ENCODE measurements at regions not wholly inside any gene's neighbourhood (a gene's known extent, or its start where the extent isn't known, plus 50 kb on each side); places are given as distances from the start of the nearest gene placed in this dataset.

DNA sequence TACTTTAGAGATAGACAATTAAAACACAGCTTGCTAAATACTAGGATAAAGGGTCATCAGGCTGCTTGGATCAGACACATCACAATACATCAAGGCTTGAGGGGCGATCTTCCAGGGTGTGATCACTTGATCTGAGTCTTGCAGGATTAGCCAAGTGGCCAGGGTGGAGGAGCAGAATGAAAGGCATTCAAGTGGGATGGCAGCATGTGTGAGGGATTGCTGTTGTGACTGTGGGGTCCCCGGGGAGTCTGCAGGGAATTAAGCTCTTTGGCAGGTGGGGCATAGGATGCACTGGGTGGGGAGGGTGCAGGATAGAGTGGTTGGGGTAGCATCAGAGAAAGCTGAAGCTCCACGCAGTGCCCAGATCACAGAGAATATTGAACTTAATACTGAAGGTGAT lies 58.0 kb upstream of the TMEM163 start:
- peaks cover 0 to 2% (median 0%) of the 10 kb centered on the region in 8 donors for H3K9me3 Mint-ChIP-seq
- no peak for DNase-seq
- no peak overlapping the region for H3K27ac ChIP-seq (ENCODE audit: low read depth, low read length)
- H3K4me1 ChIP-seq (ENCODE audit: insufficient read depth, low read length), result no peaks in the 10 kb centered on the region
- ChIA-PET CTCF (ENCODE audit: partially characterized antibody) (interaction anchor here (1.1 kb wide), 1 partner anchor 60 kb away, joined by 4 read pairs; no protein-coding TSS in a partner anchor), POLR2A (ENCODE audit: partially characterized antibody) (no interaction called here)
- intact Hi-C loops (cut with micrococcal nuclease), result no loop called here
- no peak overlapping the region for H3K4me3 ChIP-seq (ENCODE audit: low read length in 2 of 2)
- peaks cover 0 to 4% of the 10 kb centered on the region in 2 donors for H3K27me3 Mint-ChIP-seq
- H3K27ac Mint-ChIP-seq, result no peak overlapping the region
- H3K36me3 ChIP-seq (ENCODE audit: insufficient read depth, low read length), result no peaks in the 10 kb centered on the region
- no peaks in the 10 kb centered on the region for H3K9me3 ChIP-seq (ENCODE audit: control insufficient read depth in 1 of 2, low read length in 2 of 2)
- peaks cover 2 to 11% (median 5%) of the 10 kb centered on the region in 4 donors for H3K4me1 Mint-ChIP-seq
- no peak overlapping the region for H3K4me3 Mint-ChIP-seq
- H3K27me3 ChIP-seq (ENCODE audit: insufficient read depth, low read length), result no peaks in the 10 kb centered on the region
- H3K36me3 Mint-ChIP-seq, result no peaks in the 10 kb centered on the region

DNA sequence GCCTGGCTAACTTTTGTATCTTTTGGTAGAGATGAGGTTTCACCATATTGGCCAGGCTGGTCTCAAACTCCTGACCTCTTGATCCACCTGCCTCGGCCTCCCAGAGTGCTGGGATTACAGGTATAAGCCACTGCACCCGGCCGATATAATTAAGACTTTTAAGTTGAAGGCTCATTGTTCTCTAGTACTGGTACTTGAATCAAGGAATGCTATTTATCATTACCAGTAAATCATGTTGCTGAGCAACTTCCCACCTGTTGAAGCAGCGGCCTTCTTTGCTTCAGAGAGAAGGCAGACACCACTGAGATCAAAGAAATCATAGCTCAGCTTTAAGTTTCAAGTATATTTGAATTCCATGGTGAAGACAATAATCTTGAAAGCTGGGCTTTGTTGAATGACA lies 58.8 kb upstream of the TMEM163 start:
- H3K4me1 ChIP-seq (ENCODE audit: insufficient read depth, low read length), result no peaks in the 10 kb centered on the region
- CTCF ChIA-PET (ENCODE audit: partially characterized antibody), result no interaction called here
- intact Hi-C loops (cut with micrococcal nuclease), result no loop called here
- H3K4me3 ChIP-seq (ENCODE audit: low read length in 2 of 2), result no peak overlapping the region
- peaks cover 0 to 2% (median 0%) of the 10 kb centered on the region in 8 donors for H3K9me3 Mint-ChIP-seq
- peaks cover 5 to 6% of the 10 kb centered on the region in 2 donors for H3K27me3 Mint-ChIP-seq
- no peak overlapping the region for H3K27ac ChIP-seq (ENCODE audit: low read depth, low read length)
- no peak overlapping the region for H3K4me3 Mint-ChIP-seq
- H3K4me1 Mint-ChIP-seq, result peaks cover 2 to 11% (median 5%) of the 10 kb centered on the region in 4 donors
- no peaks in the 10 kb centered on the region for H3K36me3 ChIP-seq (ENCODE audit: insufficient read depth, low read length)
- no peak for DNase-seq
- POLR2A ChIA-PET (ENCODE audit: partially characterized antibody), result no interaction called here
- no peak overlapping the region for H3K27ac Mint-ChIP-seq
- no peaks in the 10 kb centered on the region for H3K27me3 ChIP-seq (ENCODE audit: insufficient read depth, low read length)
- H3K9me3 ChIP-seq (ENCODE audit: control insufficient read depth in 1 of 2, low read length in 2 of 2), result no peaks in the 10 kb centered on the region
- no peaks in the 10 kb centered on the region for H3K36me3 Mint-ChIP-seq

DNA sequence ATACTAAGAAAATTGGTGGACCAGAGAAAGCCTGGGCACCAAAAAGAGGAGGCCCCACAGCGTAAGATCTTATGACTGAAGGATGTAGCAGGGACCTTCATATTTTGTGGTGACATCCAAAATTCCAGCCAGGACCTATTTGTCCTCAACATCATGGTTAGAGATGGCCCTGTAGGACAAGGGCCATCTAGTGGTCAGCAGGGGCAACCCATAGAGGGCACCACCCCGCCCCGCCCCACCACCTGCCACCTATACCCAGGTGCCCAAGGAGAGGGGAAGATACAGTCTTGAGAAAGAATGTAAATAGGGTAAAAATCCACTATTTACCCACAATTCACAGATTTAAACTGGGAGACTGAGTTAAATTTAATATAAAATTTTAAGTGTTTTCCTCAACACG lies 59.6 kb upstream of the TMEM163 start:
- H3K4me1 ChIP-seq (ENCODE audit: insufficient read depth, low read length), result no peaks in the 10 kb centered on the region
- Mint-ChIP-seq H3K9me3 (peaks cover 0 to 2% (median 0%) of the 10 kb centered on the region in 8 donors), H3K4me1 (peaks cover 2 to 11% (median 5%) of the 10 kb centered on the region in 4 donors), H3K27ac (no peak overlapping the region), H3K36me3 (no peaks in the 10 kb centered on the region), H3K27me3 (peaks cover 5 to 10% of the 10 kb centered on the region in 2 donors), H3K4me3 (no peak overlapping the region)
- intact Hi-C loops (cut with micrococcal nuclease), result no loop called here
- H3K36me3 ChIP-seq (ENCODE audit: insufficient read depth, low read length), result no peaks in the 10 kb centered on the region
- no peaks in the 10 kb centered on the region for H3K9me3 ChIP-seq (ENCODE audit: control insufficient read depth in 1 of 2, low read length in 2 of 2)
- no peak for DNase-seq
- CTCF ChIA-PET (ENCODE audit: partially characterized antibody), result no interaction called here
- no peak overlapping the region for H3K4me3 ChIP-seq (ENCODE audit: low read length in 2 of 2)
- POLR2A ChIA-PET (ENCODE audit: partially characterized antibody), result no interaction called here
- no peaks in the 10 kb centered on the region for H3K27me3 ChIP-seq (ENCODE audit: insufficient read depth, low read length)
- no peak overlapping the region for H3K27ac ChIP-seq (ENCODE audit: low read depth, low read length)

DNA sequence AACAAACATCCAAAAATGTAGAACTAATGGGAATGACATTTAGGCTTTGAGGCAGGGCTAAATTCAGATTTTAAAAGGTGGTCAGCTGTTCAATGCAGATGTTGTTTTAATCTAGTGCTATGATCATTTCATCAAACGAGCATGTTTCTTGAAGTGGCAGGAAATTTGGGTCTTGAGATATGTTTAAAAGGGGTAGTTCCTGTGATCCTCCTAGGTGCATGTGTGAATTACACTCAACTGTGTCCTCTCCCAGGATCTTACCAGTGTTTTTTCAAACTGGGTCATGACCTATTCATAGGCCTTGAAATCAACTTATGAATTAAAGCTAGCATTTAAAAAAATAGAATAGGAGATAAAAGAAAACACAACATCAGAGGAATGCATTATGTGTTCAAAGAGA lies 57.4 kb upstream of the ACMSD start:
- peaks cover 5 to 13% of the 10 kb centered on the region in 2 donors for H3K27me3 Mint-ChIP-seq
- Histone ChIP-seq H3K36me3 (ENCODE audit: insufficient read depth, low read length) (no peaks in the 10 kb centered on the region), H3K27ac (ENCODE audit: low read depth, low read length) (no peak overlapping the region), H3K9me3 (ENCODE audit: control insufficient read depth in 1 of 2, low read length in 2 of 2) (no peaks in the 10 kb centered on the region), H3K27me3 (ENCODE audit: insufficient read depth, low read length) (no peaks in the 10 kb centered on the region), H3K4me1 (ENCODE audit: insufficient read depth, low read length) (no peaks in the 10 kb centered on the region), H3K4me3 (ENCODE audit: low read length in 2 of 2) (no peak overlapping the region)
- POLR2A ChIA-PET (ENCODE audit: partially characterized antibody), result no interaction called here
- no peaks in the 10 kb centered on the region for H3K36me3 Mint-ChIP-seq
- CTCF ChIA-PET (ENCODE audit: partially characterized antibody), result no interaction called here
- peaks cover 0 to 4% (median 0%) of the 10 kb centered on the region in 8 donors for H3K9me3 Mint-ChIP-seq
- H3K27ac Mint-ChIP-seq, result peak overlapping the region in 1 of 7 donors; percentile 40
- no peak for DNase-seq
- no peak overlapping the region for H3K4me3 Mint-ChIP-seq
- intact Hi-C loops (cut with micrococcal nuclease), result no loop called here
- H3K4me1 Mint-ChIP-seq, result peaks cover 0 to 3% (median 0%) of the 10 kb centered on the region in 4 donors

DNA sequence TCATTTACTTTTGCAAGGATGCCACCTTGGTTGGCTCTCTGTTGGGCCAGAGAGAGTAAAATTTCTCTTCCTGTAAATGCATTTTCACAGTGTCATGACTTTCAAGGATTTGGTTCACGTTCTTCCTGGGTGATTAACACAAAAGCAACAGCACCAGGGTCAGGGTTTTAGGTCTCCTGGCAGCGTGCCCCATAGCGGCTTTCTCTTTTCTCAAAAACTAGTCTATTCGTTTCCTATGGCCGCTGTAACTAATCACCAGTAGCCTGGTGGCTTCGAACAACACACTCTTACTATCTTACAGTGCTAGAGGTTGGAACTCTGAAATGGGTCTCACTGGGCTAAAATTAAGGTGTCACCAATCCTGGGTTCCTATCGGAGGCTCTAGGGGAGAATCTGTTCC lies 56.3 kb upstream of the ACMSD start:
- CTCF ChIA-PET (ENCODE audit: partially characterized antibody), result no interaction called here
- Histone ChIP-seq H3K27ac (ENCODE audit: low read depth, low read length) (no peak overlapping the region), H3K36me3 (ENCODE audit: insufficient read depth, low read length) (no peaks in the 10 kb centered on the region), H3K27me3 (ENCODE audit: insufficient read depth, low read length) (no peaks in the 10 kb centered on the region), H3K4me3 (ENCODE audit: low read length in 2 of 2) (no peak overlapping the region), H3K9me3 (ENCODE audit: control insufficient read depth in 1 of 2, low read length in 2 of 2) (no peaks in the 10 kb centered on the region), H3K4me1 (ENCODE audit: insufficient read depth, low read length) (no peaks in the 10 kb centered on the region)
- no peak overlapping the region for H3K4me3 Mint-ChIP-seq
- no peaks in the 10 kb centered on the region for H3K36me3 Mint-ChIP-seq
- H3K27ac Mint-ChIP-seq, result no peak overlapping the region
- H3K4me1 Mint-ChIP-seq, result peaks cover 0 to 3% (median 0%) of the 10 kb centered on the region in 4 donors
- H3K9me3 Mint-ChIP-seq, result peaks cover 0 to 4% (median 0%) of the 10 kb centered on the region in 8 donors
- peaks cover 5 to 12% of the 10 kb centered on the region in 2 donors for H3K27me3 Mint-ChIP-seq
- intact Hi-C loops (cut with micrococcal nuclease), result no loop called here
- POLR2A ChIA-PET (ENCODE audit: partially characterized antibody), result no interaction called here
- no peak for DNase-seq

DNA sequence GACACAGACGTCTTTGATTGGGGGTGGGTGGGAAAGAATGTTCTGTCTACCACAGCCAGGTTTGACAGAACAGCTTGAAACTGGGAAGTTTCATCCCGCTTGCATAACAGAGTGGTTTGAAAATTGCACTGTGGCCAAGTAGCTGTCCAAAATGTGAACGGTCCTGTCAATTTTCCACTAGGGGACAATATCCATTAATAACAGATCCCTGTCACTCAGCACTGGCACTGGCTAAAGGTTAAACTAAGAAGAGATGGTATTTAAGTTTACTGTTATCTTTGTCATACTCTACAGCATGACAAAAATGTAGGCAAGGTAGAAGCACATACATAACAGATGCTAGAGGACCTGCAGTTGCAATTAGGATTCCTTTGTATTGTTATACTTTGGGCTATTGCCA lies 55.6 kb upstream of the ACMSD start:
- H3K27me3 Mint-ChIP-seq, result peaks cover 5 to 12% of the 10 kb centered on the region in 2 donors
- H3K27ac Mint-ChIP-seq, result peak overlapping the region in 1 of 7 donors; percentile 69
- Histone ChIP-seq H3K36me3 (ENCODE audit: insufficient read depth, low read length) (no peaks in the 10 kb centered on the region), H3K4me3 (ENCODE audit: low read length in 2 of 2) (no peak overlapping the region), H3K27me3 (ENCODE audit: insufficient read depth, low read length) (no peaks in the 10 kb centered on the region), H3K9me3 (ENCODE audit: control insufficient read depth in 1 of 2, low read length in 2 of 2) (no peaks in the 10 kb centered on the region), H3K4me1 (ENCODE audit: insufficient read depth, low read length) (no peaks in the 10 kb centered on the region), H3K27ac (ENCODE audit: low read depth, low read length) (no peak overlapping the region)
- DNase-seq, result peak in 2 of 5 donors; percentile 7 to 23
- ChIA-PET CTCF (ENCODE audit: partially characterized antibody) (interaction anchor here (0.6 kb wide), 1 partner anchor 16 kb away, joined by 3 read pairs; no protein-coding TSS in a partner anchor), POLR2A (ENCODE audit: partially characterized antibody) (no interaction called here)
- H3K4me3 Mint-ChIP-seq, result no peak overlapping the region
- intact Hi-C loops (cut with micrococcal nuclease), result no loop called here
- peaks cover 0 to 3% (median 0%) of the 10 kb centered on the region in 4 donors for H3K4me1 Mint-ChIP-seq
- H3K36me3 Mint-ChIP-seq, result no peaks in the 10 kb centered on the region
- peaks cover 0 to 4% (median 0%) of the 10 kb centered on the region in 8 donors for H3K9me3 Mint-ChIP-seq

DNA sequence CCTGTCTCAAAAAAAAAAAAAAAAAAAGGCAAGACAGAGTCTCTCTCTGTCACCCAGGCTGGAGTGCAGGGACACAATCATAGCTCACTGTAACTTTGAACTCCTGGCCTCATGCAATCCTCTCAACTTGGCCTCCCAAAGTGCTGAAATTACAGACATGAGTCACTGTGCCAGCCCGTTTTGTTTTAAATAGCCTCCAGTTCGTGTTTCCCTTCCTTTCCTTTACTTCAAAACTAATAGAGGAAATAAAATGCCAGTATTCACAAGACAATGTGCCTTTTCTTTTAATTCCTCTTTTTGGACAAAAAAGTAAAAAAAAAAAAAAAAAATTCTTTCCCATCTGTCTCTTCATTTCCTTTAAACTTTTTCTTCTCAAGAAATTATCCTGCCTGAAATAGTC lies 54.5 kb upstream of the ACMSD start:
- no peak for DNase-seq
- H3K27ac ChIP-seq (ENCODE audit: low read depth, low read length), result no peak overlapping the region
- H3K27me3 ChIP-seq (ENCODE audit: insufficient read depth, low read length), result no peaks in the 10 kb centered on the region
- H3K36me3 ChIP-seq (ENCODE audit: insufficient read depth, low read length), result no peaks in the 10 kb centered on the region
- H3K9me3 Mint-ChIP-seq, result peaks cover 0 to 2% (median 0%) of the 10 kb centered on the region in 8 donors
- POLR2A ChIA-PET (ENCODE audit: partially characterized antibody), result no interaction called here
- peaks cover 7 to 12% of the 10 kb centered on the region in 2 donors for H3K27me3 Mint-ChIP-seq
- H3K4me3 Mint-ChIP-seq, result no peak overlapping the region
- H3K4me1 Mint-ChIP-seq, result peaks cover 0 to 3% (median 0%) of the 10 kb centered on the region in 4 donors
- H3K4me3 ChIP-seq (ENCODE audit: low read length in 2 of 2), result no peak overlapping the region
- CTCF ChIA-PET (ENCODE audit: partially characterized antibody), result interaction anchor here (1.2 kb wide), 1 partner anchor 53 kb away, joined by 3 read pairs; no protein-coding TSS in a partner anchor
- no peaks in the 10 kb centered on the region for H3K4me1 ChIP-seq (ENCODE audit: insufficient read depth, low read length)
- H3K9me3 ChIP-seq (ENCODE audit: control insufficient read depth in 1 of 2, low read length in 2 of 2), result no peaks in the 10 kb centered on the region
- intact Hi-C loops (cut with micrococcal nuclease), result no loop called here
- no peaks in the 10 kb centered on the region for H3K36me3 Mint-ChIP-seq
- no peak overlapping the region for H3K27ac Mint-ChIP-seq
